Smooth muscle cell (in vitro differentiated cells): ENCODE measurements at regions not wholly inside any gene's neighbourhood (a gene's known extent, or its start where the extent isn't known, plus 50 kb on each side); places are given as distances from the start of the nearest gene placed in this dataset.
A peak's percentile ranks its signal among the peaks of the same experiment; 100 is the strongest.

Source experiments
- DNase-seq: peaks from one replicate; lab custom pipeline; 2025; ENCODE audit not compliant: unreplicated experiment; lab: John Stamatoyannopoulos, UW
- H2AFZ ChIP-seq: fragments of 200-600 bp; sonication (generic); 2 replicates; pipeline ENCODE4 v1.6.0; 2016; ENCODE audit warnings: antibody characterized with exemption, low read depth, mild to moderate bottlenecking
- H3F3A ChIP-seq: fragments of 200-600 bp; sonication (generic); 2 replicates; pipeline ENCODE4 v1.6.0; 2017; ENCODE audit warnings: antibody characterized with exemption, low read depth
- H3K27ac ChIP-seq: fragments of 200-600 bp; sonication (generic); 2 replicates; pipeline ENCODE4 v1.5.1; 2016; ENCODE audit warnings: low read depth, mild to moderate bottlenecking
- H3K27me3 ChIP-seq: fragments of 200-600 bp; sonication (generic); 2 replicates; pipeline ENCODE4 v1.6.1; 2016; ENCODE audit warnings: low read depth, mild to moderate bottlenecking
- H3K36me3 ChIP-seq: fragments of 200-600 bp; sonication (generic); 2 replicates; pipeline ENCODE4 v1.5.1; 2016; ENCODE audit warnings: low read depth
- H3K4me1 ChIP-seq: fragments of 200-600 bp; sonication (generic); 2 replicates; pipeline ENCODE4 v1.5.1; 2016; ENCODE audit warnings: low read depth
- H3K4me2 ChIP-seq: fragments of 200-600 bp; sonication (generic); 2 replicates; pipeline ENCODE4 v1.6.0; 2016; ENCODE audit warnings: mild to moderate bottlenecking
- H3K4me3 ChIP-seq: fragments of 200-600 bp; sonication (generic); 2 replicates; pipeline ENCODE4 v1.5.1; 2016; ENCODE audit warnings: mild to moderate bottlenecking
- H3K79me2 ChIP-seq: fragments of 200-600 bp; sonication (generic); 2 replicates; pipeline ENCODE4 v1.6.0; 2016; ENCODE audit warnings: low read depth, mild to moderate bottlenecking
- H3K9ac ChIP-seq: fragments of 200-600 bp; sonication (generic); 2 replicates; pipeline ENCODE4 v1.6.0; 2016; ENCODE audit warnings: low read depth
- H3K9me3 ChIP-seq: fragments of 200-600 bp; sonication (generic); replicated peaks from 2 replicates; pipeline ENCODE4 v1.5.1; 2016; ENCODE audit warnings: low read depth
- H4K20me1 ChIP-seq: fragments of 200-600 bp; sonication (generic); 2 replicates; pipeline ENCODE4 v1.6.0; 2016; ENCODE audit warnings: low read depth
- WGBS: methylation state at CpG from one replicate; pipeline ENCODE4 v1.1.7; 2016; ENCODE audit warnings: low lambda C conversion rate; 5-methylcytosine and 5-hydroxymethylcytosine counted together
- TF ChIP-seq, protein P1 (sequence below): fragments of 200-600 bp; sonication (generic); IDR thresholded peaks from 2 replicates; pipeline ENCODE4 v1.5.1; 2017; ENCODE audit warnings: borderline replicate concordance, mild to moderate bottlenecking, antibody characterized with exemption; ENCODE audit not compliant: insufficient read depth, poor library complexity, severe bottlenecking

DNA sequence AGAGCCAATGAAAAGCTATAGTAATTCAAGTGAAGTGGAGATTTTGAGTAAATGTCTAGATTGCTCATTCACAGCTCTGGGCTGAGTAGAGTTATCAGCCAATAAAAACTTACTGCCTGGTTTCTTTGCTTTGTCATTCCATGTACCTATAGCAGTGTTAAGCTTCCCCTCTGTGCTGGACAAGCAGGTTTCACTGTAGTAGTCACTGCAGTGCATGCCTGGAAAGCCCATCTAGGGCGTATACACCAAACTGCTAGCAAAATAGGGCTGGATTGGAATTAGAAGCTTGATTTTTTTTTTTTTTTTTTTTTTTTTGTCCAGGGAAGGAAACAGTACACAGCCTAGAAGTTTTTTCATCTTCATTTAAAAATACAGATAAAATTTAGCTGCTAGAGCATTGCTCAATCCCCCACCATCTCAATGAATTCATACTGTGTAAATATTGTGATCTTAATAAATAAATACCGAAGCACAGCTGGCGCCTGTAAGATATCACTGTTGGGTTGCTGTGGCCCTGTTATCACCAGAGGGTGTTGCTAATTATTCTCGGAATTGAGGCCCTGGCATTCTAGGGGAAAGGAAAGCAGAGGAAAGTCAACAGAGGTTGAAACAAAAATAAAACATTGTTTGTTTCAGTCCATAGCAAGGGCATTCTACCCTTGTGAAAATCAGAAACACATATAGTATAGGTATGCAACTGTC is 968.5 kb upstream of the GJE1 start:
- no peak overlapping the region for H3K9ac ChIP-seq
- H3K4me1 ChIP-seq: peaks cover 12% of the 10 kb centered on the region
- no peaks in the 10 kb centered on the region for H4K20me1 ChIP-seq
- H3K36me3 ChIP-seq: no peaks in the 10 kb centered on the region
- WGBS: 53% methylated on average over 4 of the region's 4 CpGs
- no peaks in the 10 kb centered on the region for H3F3A ChIP-seq
- TF ChIP-seq, protein P1, sequence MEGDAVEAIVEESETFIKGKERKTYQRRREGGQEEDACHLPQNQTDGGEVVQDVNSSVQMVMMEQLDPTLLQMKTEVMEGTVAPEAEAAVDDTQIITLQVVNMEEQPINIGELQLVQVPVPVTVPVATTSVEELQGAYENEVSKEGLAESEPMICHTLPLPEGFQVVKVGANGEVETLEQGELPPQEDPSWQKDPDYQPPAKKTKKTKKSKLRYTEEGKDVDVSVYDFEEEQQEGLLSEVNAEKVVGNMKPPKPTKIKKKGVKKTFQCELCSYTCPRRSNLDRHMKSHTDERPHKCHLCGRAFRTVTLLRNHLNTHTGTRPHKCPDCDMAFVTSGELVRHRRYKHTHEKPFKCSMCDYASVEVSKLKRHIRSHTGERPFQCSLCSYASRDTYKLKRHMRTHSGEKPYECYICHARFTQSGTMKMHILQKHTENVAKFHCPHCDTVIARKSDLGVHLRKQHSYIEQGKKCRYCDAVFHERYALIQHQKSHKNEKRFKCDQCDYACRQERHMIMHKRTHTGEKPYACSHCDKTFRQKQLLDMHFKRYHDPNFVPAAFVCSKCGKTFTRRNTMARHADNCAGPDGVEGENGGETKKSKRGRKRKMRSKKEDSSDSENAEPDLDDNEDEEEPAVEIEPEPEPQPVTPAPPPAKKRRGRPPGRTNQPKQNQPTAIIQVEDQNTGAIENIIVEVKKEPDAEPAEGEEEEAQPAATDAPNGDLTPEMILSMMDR: no peak
- H3K4me3 ChIP-seq: no peak overlapping the region
- H2AFZ ChIP-seq: no peak overlapping the region
- H3K27ac ChIP-seq: peak overlapping the region; percentile 49
- no peaks in the 10 kb centered on the region for H3K79me2 ChIP-seq
- peak overlapping the region; percentile 48 for H3K4me2 ChIP-seq
- DNase-seq: no peak
- no peaks in the 10 kb centered on the region for H3K9me3 ChIP-seq
- no peaks in the 10 kb centered on the region for H3K27me3 ChIP-seq

DNA sequence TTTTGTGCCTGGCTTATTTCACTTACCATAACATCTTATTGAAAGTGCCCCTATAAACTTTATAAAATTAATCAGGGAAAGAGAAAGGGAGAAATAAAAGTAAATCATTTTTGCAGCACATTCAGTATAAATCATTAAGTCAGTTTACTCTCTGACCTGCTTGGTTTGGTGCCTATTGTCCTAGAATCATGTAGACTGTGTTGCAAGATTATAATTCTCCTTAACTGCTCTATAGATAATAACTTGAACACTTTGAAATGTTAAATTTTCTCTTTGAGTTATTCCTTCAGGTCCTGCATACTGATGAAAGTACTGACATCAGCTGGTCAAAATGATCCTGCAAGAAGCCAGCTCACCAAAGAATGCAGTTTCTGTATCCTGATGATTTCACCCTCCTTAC is 969.6 kb upstream of the GJE1 start:
- H3K36me3 ChIP-seq: no peaks in the 10 kb centered on the region
- no peak overlapping the region for H3K4me3 ChIP-seq
- no peaks in the 10 kb centered on the region for H3K9me3 ChIP-seq
- no peaks in the 10 kb centered on the region for H3K27me3 ChIP-seq
- no peak overlapping the region for H2AFZ ChIP-seq
- DNase-seq: no peak
- H3K9ac ChIP-seq: no peak overlapping the region
- peak overlapping the region; percentile 20 for H3K27ac ChIP-seq
- H3K4me2 ChIP-seq: no peak overlapping the region
- peaks cover 12% of the 10 kb centered on the region for H3K4me1 ChIP-seq
- no peaks in the 10 kb centered on the region for H3F3A ChIP-seq
- no peaks in the 10 kb centered on the region for H3K79me2 ChIP-seq
- TF ChIP-seq, protein P1: no peak
- H4K20me1 ChIP-seq: no peaks in the 10 kb centered on the region

GRCh38 chr6:141158740-141159139 is 974.0 kb upstream of the GJE1 start:
- H4K20me1 ChIP-seq: no peaks in the 10 kb centered on the region
- H3K36me3 ChIP-seq: no peaks in the 10 kb centered on the region
- DNase-seq: no peak
- no peaks in the 10 kb centered on the region for H3K27me3 ChIP-seq
- no peaks in the 10 kb centered on the region for H3F3A ChIP-seq
- no peak overlapping the region for H3K4me2 ChIP-seq
- 11% methylated on average over 1 of the region's 1 CpG for WGBS
- H3K9me3 ChIP-seq: no peaks in the 10 kb centered on the region
- peak overlapping the region; percentile 38 for H2AFZ ChIP-seq
- H3K4me1 ChIP-seq: no peaks in the 10 kb centered on the region
- H3K27ac ChIP-seq: peak overlapping the region; percentile 9
- no peak overlapping the region for H3K9ac ChIP-seq
- TF ChIP-seq, protein P1: no peak
- no peaks in the 10 kb centered on the region for H3K79me2 ChIP-seq
- H3K4me3 ChIP-seq: no peak overlapping the region

GRCh38 chr6:141153563-141153962 is 979.2 kb upstream of the GJE1 start:
- no peak for DNase-seq
- TF ChIP-seq, protein P1: no peak
- no peaks in the 10 kb centered on the region for H3K36me3 ChIP-seq
- peaks cover 3% of the 10 kb centered on the region for H3K4me1 ChIP-seq
- H3F3A ChIP-seq: no peaks in the 10 kb centered on the region
- no peaks in the 10 kb centered on the region for H3K9me3 ChIP-seq
- H3K4me3 ChIP-seq: no peak overlapping the region
- H3K4me2 ChIP-seq: no peak overlapping the region
- no peaks in the 10 kb centered on the region for H4K20me1 ChIP-seq
- no peaks in the 10 kb centered on the region for H3K27me3 ChIP-seq
- no peak overlapping the region for H3K27ac ChIP-seq
- no peak overlapping the region for H2AFZ ChIP-seq
- no peaks in the 10 kb centered on the region for H3K79me2 ChIP-seq
- H3K9ac ChIP-seq: no peak overlapping the region
- WGBS: 61% methylated on average over 2 of the region's 2 CpGs
